HG02623 (cell line): ENCODE measurements at regions not wholly inside any gene's neighbourhood (a gene's known extent, or its start where the extent isn't known, plus 50 kb on each side); places are given as distances from the start of the nearest gene placed in this dataset.

Experiments used
- ATAC-seq: cut with Tn5 transposase; IDR thresholded peaks from one replicate; pipeline ENCODE4 v1.9.1; 2021; ENCODE audit warnings: moderate library complexity; ENCODE audit not compliant: unreplicated experiment

DNA sequence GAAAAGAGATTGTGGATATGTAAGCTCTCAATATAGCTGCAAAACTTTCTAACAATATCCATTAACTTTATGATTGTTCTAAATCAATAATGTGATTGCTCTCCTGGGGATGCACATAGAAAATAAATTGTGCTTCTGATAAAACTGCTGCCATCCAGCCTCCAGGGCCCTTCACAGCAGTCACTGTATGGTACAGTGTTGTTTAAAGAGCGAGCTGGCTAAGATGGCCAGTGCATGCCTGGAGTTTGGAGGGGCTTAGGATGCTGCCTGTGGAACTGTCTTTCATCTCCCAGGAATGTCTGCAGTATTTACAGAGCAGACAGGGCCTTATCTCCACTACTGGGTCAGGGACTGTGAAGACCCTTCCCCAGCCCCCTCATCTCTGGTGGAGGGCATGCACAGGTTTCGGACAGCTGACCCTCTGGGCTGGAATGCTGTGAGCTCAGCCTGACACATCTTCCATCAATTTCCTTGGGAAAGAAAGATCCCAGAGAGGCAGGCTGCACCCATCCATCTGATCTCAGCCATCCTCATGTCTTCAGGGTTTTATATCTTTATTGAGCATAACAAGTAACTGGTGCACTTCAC, 137.0 kb downstream of the PLPP3 start:
- ATAC-seq: no peak

DNA sequence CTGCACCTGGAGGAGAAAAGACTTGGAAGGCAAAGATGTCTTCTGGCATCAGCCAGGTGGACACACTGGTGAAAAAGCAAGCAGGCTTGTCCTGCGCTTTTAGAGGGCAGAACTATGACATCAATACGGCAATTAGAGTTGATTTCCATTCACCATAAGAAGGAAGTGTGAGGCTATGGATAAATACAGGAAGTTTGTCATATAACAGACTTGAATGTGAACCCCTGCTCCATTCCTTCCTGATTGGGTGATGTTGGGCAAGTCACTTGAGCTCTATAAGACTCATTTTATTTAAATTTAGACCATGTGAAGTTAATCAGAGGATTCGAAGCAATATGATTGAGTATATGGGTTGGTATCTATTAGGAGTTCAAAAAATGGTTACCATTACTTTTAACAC, 137.8 kb downstream of the PLPP3 start:
- no peak for ATAC-seq

DNA sequence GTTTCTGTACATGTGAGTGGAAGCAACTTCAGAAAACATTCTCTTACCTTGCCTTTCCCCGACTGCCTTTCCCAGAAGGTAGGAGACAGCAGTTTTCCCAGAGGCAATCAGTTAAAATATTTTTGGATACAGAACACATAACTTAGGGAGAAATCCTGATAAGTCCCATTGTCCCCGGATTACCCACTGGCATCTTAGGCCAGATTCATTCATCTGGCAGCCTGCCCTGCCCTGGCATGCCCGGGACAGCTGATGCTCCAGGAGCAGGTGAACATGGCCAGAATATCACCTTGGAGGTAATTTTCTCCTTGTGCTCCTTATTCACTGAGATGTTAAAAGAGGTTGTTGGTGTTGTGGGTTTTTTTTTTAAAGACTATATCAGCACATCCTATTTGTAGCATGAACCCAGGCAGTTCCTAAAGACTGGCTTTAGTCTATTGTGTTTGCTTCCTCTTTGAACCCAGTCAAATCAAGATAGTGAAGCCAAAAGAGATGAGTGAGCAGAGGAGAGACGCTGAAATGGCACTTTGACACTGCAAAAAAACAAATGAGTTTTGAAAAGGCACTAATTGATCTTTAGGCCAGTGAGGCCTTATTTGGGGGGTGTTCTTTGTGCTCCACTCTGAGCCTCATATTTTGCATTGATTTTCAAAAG, 139.6 kb downstream of the PLPP3 start:
- ATAC-seq: no peak

DNA sequence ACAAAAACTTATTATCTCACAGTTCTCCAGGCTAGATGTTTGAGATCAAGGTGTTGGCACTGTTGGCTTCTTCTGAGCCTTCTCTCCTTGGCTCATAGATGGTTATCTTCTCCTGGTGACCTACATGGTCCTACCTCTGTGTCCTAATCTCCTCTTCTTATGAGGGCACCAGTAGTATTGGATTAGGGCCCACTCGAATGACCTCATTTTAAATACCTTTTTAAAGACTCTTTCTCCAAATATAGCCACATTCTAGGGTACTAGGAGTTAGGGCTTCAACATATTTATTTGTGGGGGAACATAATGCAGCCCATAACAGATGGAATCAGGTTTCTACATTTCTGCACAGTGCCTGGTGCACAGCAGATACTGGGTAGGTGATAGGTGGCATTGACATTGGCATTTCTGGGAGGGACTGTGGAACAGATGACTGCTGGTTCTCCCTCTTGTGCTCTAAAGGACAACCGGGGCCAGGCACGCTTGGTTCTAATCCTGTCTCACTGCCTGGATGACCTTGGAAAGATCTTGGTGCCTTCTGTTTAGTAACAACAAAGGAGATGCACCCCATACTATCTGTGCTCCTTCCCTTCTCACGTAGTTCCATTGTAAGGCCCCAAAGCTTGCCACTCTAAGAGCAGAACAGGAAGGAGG, 140.3 kb downstream of the PLPP3 start:
- ATAC-seq: no peak

DNA sequence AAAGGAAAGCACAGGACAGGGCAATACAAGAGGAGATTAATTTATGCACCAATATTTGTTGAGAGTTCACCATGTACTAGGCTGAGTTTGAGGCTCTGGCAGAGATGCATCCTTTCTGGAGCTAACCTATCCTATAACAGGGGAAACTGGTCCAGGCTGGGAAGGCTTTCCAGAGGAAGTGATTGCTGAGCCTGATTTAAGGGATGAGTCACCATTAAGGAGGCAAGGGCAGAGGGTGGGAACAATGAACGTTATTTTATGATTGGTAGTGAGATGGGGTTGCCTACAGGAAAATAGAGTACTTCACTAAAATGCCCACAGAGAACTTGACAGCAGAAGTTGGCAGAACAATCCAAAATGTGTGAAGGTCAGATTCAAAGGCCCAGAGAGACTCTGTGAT, 141.4 kb downstream of the PLPP3 start:
- no peak for ATAC-seq

DNA sequence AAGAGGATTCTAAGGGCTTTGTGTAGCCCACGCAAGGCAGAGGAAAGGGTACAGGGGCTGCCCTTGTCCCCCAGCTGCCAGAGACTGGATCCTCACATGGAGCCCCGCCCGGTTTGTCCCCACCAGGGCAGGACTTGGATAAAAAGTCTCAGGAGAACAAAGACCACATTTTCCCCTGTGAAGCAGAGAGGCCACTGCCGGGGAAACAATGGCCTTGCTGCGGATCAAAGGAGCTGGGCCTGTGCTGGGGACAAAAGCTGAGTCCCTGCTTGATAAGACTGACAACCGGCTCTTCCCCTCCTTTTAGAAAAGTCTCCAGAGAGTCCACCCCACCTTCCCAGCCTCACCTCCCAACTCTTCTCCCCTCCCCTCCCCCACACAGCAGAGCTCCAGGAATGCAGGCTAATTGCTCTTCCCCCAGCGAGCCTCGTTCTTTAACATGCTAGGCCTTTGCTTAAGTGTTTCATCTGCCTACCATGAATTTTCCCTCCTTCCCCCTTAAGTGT, 142.4 kb downstream of the PLPP3 start:
- ATAC-seq: no peak

DNA sequence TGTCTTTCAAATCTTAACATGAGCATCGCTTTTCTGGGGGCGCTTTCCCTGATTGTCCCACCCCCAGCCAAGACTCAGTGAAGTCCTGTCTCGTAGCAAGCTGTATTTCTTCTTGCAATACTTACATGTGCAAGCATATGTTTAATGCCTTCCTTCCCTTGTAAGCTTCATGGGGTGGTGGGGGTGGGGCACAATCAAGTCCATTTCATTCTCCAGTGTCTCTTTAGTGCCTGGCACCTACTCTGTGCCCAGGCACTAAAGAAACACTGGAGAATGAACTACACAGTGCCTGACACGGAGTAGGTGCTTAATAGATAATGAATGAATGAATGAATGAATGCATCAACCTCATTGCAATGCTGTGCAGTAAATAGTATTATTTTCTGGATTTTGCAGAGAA, 143.1 kb downstream of the PLPP3 start:
- no peak for ATAC-seq

DNA sequence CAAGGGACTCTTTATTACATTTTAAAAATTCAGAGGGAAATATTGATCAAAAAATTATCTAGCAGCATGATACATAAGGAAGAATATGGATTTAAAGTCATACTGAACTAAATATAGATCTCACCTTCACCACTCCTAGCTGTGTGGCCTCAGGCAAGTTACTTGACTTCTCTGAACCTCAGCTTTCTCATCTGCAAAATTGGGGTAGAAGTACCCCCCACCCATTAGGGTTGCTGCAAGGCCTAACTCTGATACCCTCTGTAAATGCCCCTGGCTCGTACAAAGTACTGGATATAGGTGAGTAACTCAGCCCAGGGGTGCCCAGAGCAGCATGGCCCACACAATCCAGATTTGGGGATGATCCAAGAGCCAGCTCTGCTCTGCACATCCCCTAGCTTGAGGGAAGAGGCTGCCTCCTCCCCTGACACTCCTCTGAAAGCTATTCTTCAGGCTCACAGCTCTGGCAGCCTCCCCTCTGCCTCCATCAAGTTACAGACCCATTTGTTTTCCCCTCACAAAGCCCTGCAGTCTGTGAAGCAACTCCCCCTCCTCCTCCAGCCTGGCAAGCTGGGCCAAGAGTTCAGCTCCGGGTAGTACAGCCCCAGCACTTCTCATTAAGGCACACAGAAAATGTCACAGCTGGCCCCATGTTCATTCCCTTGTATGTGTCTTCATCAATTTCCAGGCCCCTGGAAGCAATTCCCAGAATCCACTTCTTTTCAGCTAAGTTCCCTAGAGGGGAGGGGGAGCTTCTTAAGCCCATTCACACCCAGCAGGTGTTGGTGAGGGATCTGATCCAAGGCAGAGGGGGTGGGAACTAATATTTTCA, 143.7 kb downstream of the PLPP3 start:
- no peak for ATAC-seq

DNA sequence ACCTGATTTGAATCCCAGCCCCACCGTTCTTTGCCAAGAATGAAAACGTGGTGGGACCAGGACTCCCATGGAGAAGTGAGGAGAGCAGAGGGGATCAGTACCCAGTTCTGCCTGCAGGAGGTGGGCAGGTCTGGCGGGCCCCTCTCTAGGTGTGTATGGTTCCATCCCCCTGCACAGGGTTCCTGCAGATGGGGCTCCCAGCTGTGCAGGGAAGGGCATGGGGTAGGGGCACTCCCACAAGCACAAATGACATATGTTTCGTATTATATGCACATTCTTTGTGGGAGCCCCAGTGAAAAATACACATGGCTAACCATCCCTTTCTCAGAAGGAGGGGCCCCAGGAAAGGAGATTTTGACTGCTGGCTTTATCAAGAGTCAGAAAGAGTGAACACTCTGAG, 144.6 kb downstream of the PLPP3 start:
- ATAC-seq: no peak

DNA sequence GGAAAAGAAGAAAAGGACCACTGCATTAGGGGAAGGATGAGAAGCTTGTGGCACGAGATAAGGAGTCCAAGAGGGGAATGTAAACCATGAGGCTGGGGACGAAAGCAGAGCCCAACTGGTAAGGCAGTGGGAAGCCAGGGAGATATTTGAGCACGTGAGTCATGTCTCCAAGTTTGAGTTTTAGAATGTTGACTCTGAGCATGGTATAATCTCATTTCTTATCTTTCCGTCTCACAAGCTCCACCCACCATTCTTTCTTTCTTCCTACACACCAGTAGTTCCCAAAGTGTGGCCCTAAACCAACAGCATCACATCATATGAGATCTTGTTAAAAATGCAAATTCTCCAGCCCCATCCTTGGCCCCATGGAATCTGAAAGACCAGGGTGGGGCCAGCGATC, 145.3 kb downstream of the PLPP3 start:
- no peak for ATAC-seq

DNA sequence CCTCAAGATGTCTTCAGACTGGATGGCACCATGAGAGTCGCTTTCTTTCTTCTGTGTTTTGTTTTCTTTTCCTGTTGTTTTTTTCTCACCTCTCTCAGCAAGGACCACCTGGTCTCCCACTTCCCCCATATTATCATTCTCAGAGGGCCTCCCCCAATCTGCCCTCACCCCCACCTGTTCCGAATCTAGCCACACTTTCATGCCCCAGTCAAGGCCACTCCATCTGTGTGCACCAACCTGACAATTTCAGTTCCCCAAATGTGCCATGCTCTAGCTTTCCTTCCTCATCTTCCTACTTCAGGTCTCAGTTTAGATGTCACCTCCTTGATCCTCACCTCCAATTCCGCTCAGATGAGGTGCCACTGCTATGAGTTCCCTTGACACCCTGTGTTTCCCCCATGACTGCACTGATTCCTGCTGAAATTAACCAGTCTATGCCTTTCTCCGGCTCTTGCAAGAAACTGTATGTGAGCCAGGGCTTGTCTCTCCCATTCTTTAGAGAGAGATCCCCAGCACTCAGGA, 146.2 kb downstream of the PLPP3 start:
- ATAC-seq: no peak

DNA sequence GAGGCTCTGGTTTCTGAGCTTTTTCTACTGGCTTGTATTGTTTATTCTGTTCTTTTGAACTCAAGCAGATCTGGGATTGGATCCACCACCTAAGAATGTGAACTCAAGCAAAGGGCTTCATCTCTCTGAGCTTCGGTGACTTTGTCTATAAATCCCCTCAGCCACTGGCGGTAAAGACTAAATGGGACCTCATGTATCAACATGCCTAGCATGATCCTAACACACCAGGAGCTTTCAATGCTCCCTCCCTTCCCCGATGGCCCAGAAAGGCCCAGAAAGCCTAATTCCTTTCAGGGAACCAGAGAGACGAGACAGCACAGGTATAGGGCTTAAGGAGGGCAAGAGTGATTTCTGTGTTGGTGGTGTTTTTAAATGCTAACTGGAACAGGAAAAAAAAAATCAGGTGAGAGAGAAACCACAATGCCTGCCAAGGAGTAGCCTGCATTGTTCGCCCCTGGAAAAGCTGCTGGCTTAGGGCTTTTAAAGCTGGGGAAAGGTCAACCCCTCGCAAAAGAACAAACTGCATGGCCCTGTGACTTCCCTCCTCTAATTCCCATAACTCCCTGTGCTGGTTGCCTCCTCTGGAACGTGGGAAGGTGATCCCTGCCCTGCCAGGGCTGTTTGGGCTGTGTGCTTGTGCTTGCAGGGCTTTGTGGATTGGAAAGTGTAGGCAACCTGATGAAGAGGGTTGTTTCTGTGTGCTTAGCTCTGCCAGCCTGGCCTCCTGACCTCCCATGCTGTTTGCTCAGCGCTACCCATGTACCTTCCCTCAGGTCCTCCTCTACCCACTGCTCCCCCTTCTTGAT, 147.0 kb downstream of the PLPP3 start:
- ATAC-seq: no peak

DNA sequence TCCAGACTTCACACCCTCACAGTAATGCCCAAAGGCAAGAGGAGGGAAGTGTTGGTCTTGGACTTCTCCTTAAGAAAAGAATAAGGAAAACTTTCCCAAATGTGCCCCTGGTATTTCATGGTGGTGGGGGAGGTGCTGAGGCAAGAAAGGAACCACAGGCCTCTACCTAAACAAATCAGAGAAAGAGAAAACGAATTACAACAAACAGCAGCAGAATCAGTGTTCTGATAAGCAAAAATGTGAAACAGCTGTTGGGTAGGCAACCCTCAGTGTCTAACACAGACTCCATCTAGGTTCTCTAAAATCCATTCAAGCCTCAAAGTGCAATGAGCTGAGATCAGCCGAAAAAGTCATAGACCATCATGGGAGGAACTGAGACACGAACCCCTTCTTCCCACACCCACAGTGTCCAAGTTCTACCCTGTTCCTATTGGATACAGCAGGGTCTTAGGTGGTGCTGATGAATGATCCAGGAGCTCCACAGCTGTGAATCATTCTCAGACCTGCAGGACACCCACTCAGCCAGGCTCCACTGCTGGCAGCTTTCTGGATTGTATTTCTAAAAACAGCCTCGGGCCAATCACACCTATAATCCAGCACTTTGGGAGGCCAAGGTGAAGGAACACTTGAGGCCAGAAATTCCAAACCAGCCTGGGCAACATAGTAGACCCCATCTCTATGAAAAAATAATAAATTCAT, 149.1 kb downstream of the PLPP3 start:
- ATAC-seq: no peak

DNA sequence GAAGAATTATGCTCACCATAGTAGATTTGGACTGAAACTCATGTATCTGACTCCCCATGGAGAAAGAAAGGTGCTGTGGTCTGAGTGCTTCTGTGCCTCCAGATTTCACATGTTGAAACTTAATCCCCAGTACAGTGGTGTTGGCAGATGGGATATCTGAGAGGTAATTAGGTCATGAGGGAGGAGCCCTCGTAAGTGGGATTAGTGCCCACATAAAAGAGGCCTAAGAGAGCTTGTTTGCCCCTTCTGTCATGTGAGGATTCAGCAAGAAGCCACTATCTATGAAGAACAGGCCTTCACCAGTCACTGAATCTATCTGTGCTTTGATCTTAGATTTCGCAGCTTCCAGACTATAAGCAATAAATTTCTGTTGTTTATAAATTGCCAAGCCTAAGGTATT, 150.1 kb downstream of the PLPP3 start:
- ATAC-seq: no peak

DNA sequence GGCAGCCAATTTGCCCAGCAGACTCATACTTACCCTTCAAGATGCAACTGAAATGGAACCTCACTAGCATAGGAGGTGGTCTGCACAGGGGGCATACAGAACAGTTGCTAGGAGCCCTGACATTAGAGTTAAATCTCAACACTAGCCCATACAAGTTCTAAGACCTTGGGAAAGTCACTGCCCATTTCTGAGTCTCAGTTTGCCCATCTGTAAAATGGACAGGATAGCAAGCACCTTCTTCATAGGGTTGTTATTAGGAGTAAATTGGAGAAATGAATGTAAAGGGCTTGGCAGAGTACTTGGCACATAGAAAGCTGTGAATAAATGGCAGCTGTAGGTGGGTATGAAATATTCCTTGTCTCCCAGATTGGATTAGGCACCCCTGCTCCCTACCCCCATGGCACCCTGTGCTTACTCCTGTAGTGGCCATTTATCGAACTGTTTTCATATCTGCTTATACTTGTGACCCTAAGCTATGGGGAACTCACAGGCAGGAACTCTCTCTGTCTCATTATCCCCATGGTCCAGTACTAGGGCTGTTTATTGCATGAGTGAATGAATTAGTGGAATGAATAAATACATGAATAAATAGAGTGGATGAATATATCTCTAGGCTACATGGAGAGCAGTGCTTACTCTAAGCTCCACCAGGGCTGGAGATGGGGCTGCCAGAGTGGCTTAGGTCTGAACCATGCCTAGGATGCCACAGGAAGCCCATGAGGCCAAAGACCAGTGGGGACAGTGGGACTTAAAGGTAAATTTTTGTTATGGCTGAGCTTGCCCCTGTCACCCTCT, 152.6 kb downstream of the PLPP3 start:
- no peak for ATAC-seq

DNA sequence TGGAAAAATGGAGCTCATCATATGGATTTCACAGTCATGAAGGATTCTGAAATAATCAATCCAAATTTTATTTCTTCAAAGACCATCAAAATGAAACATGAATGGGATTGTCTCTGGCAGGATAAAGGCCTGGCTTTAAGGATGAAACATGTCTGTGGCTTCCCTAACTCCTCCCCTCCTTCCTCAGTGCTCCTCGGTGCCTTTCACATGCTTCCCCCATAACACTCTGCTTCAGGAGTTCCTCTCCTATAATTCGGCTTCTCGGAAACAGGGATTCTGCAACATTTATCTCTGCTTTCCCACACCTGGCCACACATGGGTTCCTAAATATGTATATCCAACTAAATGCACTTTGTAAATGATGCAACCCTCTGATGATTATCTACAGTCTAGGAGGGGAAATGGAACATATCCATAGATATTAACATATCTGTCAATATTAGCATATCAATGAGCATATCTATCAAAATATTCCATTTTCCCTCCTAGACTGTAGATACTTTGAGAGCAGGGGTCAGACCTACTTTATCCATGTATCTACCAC, 153.8 kb downstream of the PLPP3 start:
- ATAC-seq: no peak

DNA sequence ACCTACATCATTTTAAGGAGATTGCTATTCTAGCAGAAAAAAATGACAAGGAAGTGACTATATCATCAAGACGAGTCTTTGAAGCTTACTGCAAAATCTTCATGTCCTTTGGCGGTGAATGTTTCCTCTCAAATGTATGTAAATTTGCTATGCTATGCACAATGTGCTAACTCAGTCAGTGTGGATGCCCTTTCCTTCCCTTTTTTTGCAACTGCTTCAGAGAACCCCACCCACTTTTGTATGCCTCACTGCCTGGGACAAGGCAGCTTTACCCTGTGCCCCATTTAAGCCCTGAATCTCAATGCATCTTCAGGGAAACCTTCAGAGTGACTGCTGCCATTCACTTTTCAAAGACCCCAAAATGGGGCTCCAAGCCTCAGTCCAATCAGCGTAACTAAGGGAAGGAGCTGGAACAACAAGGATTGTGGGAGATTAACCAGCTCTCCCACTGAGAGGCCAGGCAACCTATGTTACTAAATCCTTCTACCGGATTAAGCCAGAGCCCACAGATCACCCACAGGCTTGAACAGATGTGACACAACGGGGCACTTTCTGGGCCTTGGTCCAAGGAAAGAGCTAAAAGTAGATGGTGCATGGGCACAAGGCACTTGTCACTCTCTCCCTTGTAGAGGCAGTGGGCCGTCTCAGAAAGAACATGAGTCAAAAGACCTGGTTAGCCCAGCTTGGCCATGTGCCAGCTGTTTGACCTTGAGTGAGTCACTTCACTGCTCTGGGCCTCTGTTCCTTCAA, 154.4 kb downstream of the PLPP3 start:
- no peak for ATAC-seq

DNA sequence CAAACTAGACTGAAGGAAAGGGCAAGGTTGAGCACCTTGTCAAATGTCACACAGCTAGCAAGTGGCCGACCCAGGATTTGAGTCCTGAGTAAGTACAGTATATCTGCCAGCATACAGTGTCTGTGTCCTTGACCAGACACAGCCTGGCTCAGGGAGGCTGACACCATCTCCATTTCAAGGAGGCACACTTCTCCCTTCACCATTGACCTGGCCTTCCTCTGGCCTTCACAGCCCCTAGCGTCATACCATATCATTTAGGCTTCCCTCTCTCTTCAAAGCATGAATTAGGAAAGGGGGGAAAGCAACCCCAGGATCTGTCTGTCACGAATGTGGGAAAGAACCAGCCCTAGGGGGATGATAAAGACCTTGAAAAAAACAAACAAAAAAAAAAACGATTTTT, 155.6 kb downstream of the PLPP3 start:
- no peak for ATAC-seq
